GM18508 (cell line): ENCODE measurements at regions not wholly inside any gene's neighbourhood (a gene's known extent, or its start where the extent isn't known, plus 50 kb on each side); places are given as distances from the start of the nearest gene placed in this dataset.

ENCODE experiments used
- ATAC-seq: cut with Tn5 transposase; IDR thresholded peaks from one replicate; pipeline ENCODE4 v1.9.1; 2021; ENCODE audit warnings: moderate number of reproducible peaks; ENCODE audit not compliant: insufficient read depth, unreplicated experiment

GRCh38 chr10:108112218-108112617, 947.7 kb upstream of the SORCS1 start:
- ATAC-seq = no peak

- ATAC-seq = no peak
Measured at GRCh38 chr10:108104551-108105156, 940.1 kb upstream of the SORCS1 start.

- no peak for ATAC-seq
Measured at GRCh38 chr10:108097258-108097657, 932.8 kb upstream of the SORCS1 start.

GRCh38 chr10:108095932-108096925, 931.7 kb upstream of the SORCS1 start:
- ATAC-seq = no peak

- ATAC-seq = no peak
Measured at GRCh38 chr10:108090476-108091215, 926.1 kb upstream of the SORCS1 start.

GRCh38 chr10:108086502-108086901, 922.0 kb upstream of the SORCS1 start:
- ATAC-seq = no peak

- no peak for ATAC-seq
Measured at GRCh38 chr10:108082596-108082995, 918.1 kb upstream of the SORCS1 start.

- ATAC-seq = no peak
Measured at GRCh38 chr10:108078263-108078662, 913.8 kb upstream of the SORCS1 start.

- ATAC-seq = no peak
Measured at GRCh38 chr10:108072466-108072865, 908.0 kb upstream of the SORCS1 start.

GRCh38 chr10:108070789-108071188, 906.3 kb upstream of the SORCS1 start:
- ATAC-seq = no peak

GRCh38 chr10:108069096-108069495, 904.6 kb upstream of the SORCS1 start:
- no peak for ATAC-seq

GRCh38 chr10:108064746-108065260, 900.3 kb upstream of the SORCS1 start:
- ATAC-seq = no peak

- ATAC-seq = no peak
Measured at GRCh38 chr10:108060246-108060645, 895.7 kb upstream of the SORCS1 start.

- ATAC-seq = no peak
Measured at GRCh38 chr10:108055506-108055905, 891.0 kb upstream of the SORCS1 start.

GRCh38 chr10:108052981-108053380, 888.5 kb upstream of the SORCS1 start:
- no peak for ATAC-seq

- ATAC-seq = no peak
Measured at GRCh38 chr10:108051218-108051617, 886.7 kb upstream of the SORCS1 start.

GRCh38 chr10:108050626-108051025, 886.1 kb upstream of the SORCS1 start:
- no peak for ATAC-seq

GRCh38 chr10:108049668-108050067, 885.2 kb upstream of the SORCS1 start:
- no peak for ATAC-seq

GRCh38 chr10:108048898-108049297, 884.4 kb upstream of the SORCS1 start:
- no peak for ATAC-seq

- no peak for ATAC-seq
Measured at GRCh38 chr10:108039821-108040584, 875.5 kb upstream of the SORCS1 start.
